ENCODE measurements at regions not wholly inside any gene's neighbourhood (a gene's known extent, or its start where the extent isn't known, plus 50 kb on each side); places are given as distances from the start of the nearest gene placed in this dataset.

GRCh38 chr7:25361863-25362262 is 133.6 kb upstream of the NPVF start:
- no peak overlapping the region for H3K27ac Mint-ChIP-seq (ENCODE audit: unreplicated experiment)
- no peak for TF ChIP-seq CTCF (IDR thresholded peaks at IDR 0.05; ENCODE audit: unreplicated experiment)
- DNase-seq (ENCODE audit: low spot score), result no peak
- peaks cover 1% of the 10 kb centered on the region for H3K27me3 Mint-ChIP-seq (ENCODE audit: unreplicated experiment)
- no peaks in the 10 kb centered on the region for H3K36me3 Mint-ChIP-seq (ENCODE audit: low read depth, unreplicated experiment)
- no peak overlapping the region for H3K4me3 Mint-ChIP-seq (ENCODE audit: unreplicated experiment)
- H3K4me1 Mint-ChIP-seq (ENCODE audit: unreplicated experiment), result peaks cover 2% of the 10 kb centered on the region
- no peaks in the 10 kb centered on the region for H3K9me3 Mint-ChIP-seq (ENCODE audit: unreplicated experiment)

GRCh38 chr7:25368599-25369201 is 140.4 kb upstream of the NPVF start:
- H3K27me3 Mint-ChIP-seq (ENCODE audit: unreplicated experiment), result peaks cover 1% of the 10 kb centered on the region
- H3K4me3 Mint-ChIP-seq (ENCODE audit: unreplicated experiment), result no peak overlapping the region
- H3K4me1 Mint-ChIP-seq (ENCODE audit: unreplicated experiment), result peaks cover 3% of the 10 kb centered on the region
- no peaks in the 10 kb centered on the region for H3K9me3 Mint-ChIP-seq (ENCODE audit: unreplicated experiment)
- H3K27ac Mint-ChIP-seq (ENCODE audit: unreplicated experiment), result no peak overlapping the region
- H3K36me3 Mint-ChIP-seq (ENCODE audit: low read depth, unreplicated experiment), result no peaks in the 10 kb centered on the region
- DNase-seq (ENCODE audit: low spot score), result no peak
- no peak for TF ChIP-seq CTCF (IDR thresholded peaks at IDR 0.05; ENCODE audit: unreplicated experiment)

GRCh38 chr7:25369786-25370185 is 141.5 kb upstream of the NPVF start:
- Mint-ChIP-seq H3K9me3 (ENCODE audit: unreplicated experiment) (no peaks in the 10 kb centered on the region), H3K27ac (ENCODE audit: unreplicated experiment) (no peak overlapping the region), H3K4me1 (ENCODE audit: unreplicated experiment) (peaks cover 3% of the 10 kb centered on the region), H3K36me3 (ENCODE audit: low read depth, unreplicated experiment) (no peaks in the 10 kb centered on the region), H3K27me3 (ENCODE audit: unreplicated experiment) (peaks cover 1% of the 10 kb centered on the region), H3K4me3 (ENCODE audit: unreplicated experiment) (no peak overlapping the region)
- DNase-seq (ENCODE audit: low spot score), result no peak
- TF ChIP-seq CTCF (IDR thresholded peaks at IDR 0.05; ENCODE audit: unreplicated experiment), result no peak

GRCh38 chr7:25371972-25372371 is 143.7 kb upstream of the NPVF start:
- no peak overlapping the region for H3K4me3 Mint-ChIP-seq (ENCODE audit: unreplicated experiment)
- H3K27me3 Mint-ChIP-seq (ENCODE audit: unreplicated experiment), result no peaks in the 10 kb centered on the region
- H3K9me3 Mint-ChIP-seq (ENCODE audit: unreplicated experiment), result no peaks in the 10 kb centered on the region
- no peak for TF ChIP-seq CTCF (IDR thresholded peaks at IDR 0.05; ENCODE audit: unreplicated experiment)
- no peaks in the 10 kb centered on the region for H3K36me3 Mint-ChIP-seq (ENCODE audit: low read depth, unreplicated experiment)
- DNase-seq (ENCODE audit: low spot score), result no peak
- no peaks in the 10 kb centered on the region for H3K4me1 Mint-ChIP-seq (ENCODE audit: unreplicated experiment)
- H3K27ac Mint-ChIP-seq (ENCODE audit: unreplicated experiment), result no peak overlapping the region

- no peak overlapping the region for H3K4me3 Mint-ChIP-seq (ENCODE audit: unreplicated experiment)
- H3K4me1 Mint-ChIP-seq (ENCODE audit: unreplicated experiment), result peaks cover 3% of the 10 kb centered on the region
- H3K36me3 Mint-ChIP-seq (ENCODE audit: low read depth, unreplicated experiment), result no peaks in the 10 kb centered on the region
- H3K27me3 Mint-ChIP-seq (ENCODE audit: unreplicated experiment), result no peaks in the 10 kb centered on the region
- H3K9me3 Mint-ChIP-seq (ENCODE audit: unreplicated experiment), result no peaks in the 10 kb centered on the region
- no peak for TF ChIP-seq CTCF (IDR thresholded peaks at IDR 0.05; ENCODE audit: unreplicated experiment)
- DNase-seq (ENCODE audit: low spot score), result no peak
- no peak overlapping the region for H3K27ac Mint-ChIP-seq (ENCODE audit: unreplicated experiment)
Observed at GRCh38 chr7:25375805-25376600, 147.7 kb upstream of the NPVF start.
